CD14-positive monocyte (primary cell): ENCODE measurements at regions not wholly inside any gene's neighbourhood (a gene's known extent, or its start where the extent isn't known, plus 50 kb on each side); places are given as distances from the start of the nearest gene placed in this dataset.

Experiments
- DNase-seq, 3 donors: peaks; one replicate each; pipeline ENCODE4 v3.0.0-alpha.2; 2011 to 2022
- H2AFZ ChIP-seq: 2 replicates; pipeline ENCODE4 v1.6.0; 2012; ENCODE audit warnings: mild to moderate bottlenecking, low read depth, low read length, inconsistent platforms; ENCODE audit not compliant: insufficient read depth, poor library complexity, severe bottlenecking
- H3K27ac ChIP-seq, 2 donors: 1 replicate in 1 of 2; 2 replicates in 1 of 2; pipeline ENCODE4 v1.5.1; 2012 to 2013; ENCODE audit warnings: low read length in 2 of 2, control low read depth in 1 of 2, inconsistent platforms in 1 of 2, low read depth in 1 of 2, mild to moderate bottlenecking in 1 of 2
- H3K27me3 ChIP-seq, 2 donors: one replicate each; pipeline versions ENCODE4 v1.6.0 to v1.6.1; 2011 to 2013; ENCODE audit warnings: low read length in 2 of 2; ENCODE audit not compliant: control insufficient read depth in 2 of 2, insufficient read depth in 2 of 2
- H3K36me3 ChIP-seq, 2 donors: replicated peaks in 1 of 2; 1 replicate in 1 of 2; 2 replicates in 1 of 2; pipeline versions ENCODE4 v1.5.1 to v1.6.1; 2012 to 2013; ENCODE audit warnings: low read length in 2 of 2, control low read depth in 1 of 2, inconsistent platforms in 1 of 2, mild to moderate bottlenecking in 1 of 2; ENCODE audit not compliant: insufficient read depth in 2 of 2, control insufficient read depth in 1 of 2
- H3K4me1 ChIP-seq, 2 donors: 1 replicate in 1 of 2; 2 replicates in 1 of 2; pipeline versions ENCODE4 v1.5.1 to v1.6.1; 2012 to 2013; ENCODE audit warnings: low read length in 2 of 2, control low read depth in 1 of 2, inconsistent platforms in 1 of 2, mild to moderate bottlenecking in 1 of 2, moderate library complexity in 1 of 2; ENCODE audit not compliant: insufficient read depth in 2 of 2, control insufficient read depth in 1 of 2
- H3K4me2 ChIP-seq: replicated peaks from 2 replicates; pipeline ENCODE3; 2012; ENCODE audit warnings: low read length, moderate library complexity, mild to moderate bottlenecking; ENCODE audit not compliant: poor library complexity, severe bottlenecking; ENCODE audit errors: extremely low read depth
- H3K4me3 ChIP-seq, 3 experiments: fragments of 200-600 bp in 1 of 3; sonication (generic) in 1 of 3; replicated peaks in 1 of 3; 1 replicate in 2 of 3; 2 replicates in 1 of 3; pipeline ENCODE4 v1.5.1; 2011 to 2013; ENCODE audit warnings: low read length in 3 of 3, mild to moderate bottlenecking in 3 of 3, control low read depth in 2 of 3, low read depth in 2 of 3, inconsistent platforms in 1 of 3, moderate library complexity in 1 of 3
- H3K79me2 ChIP-seq: 2 replicates; pipeline ENCODE4 v1.6.0; 2012; ENCODE audit warnings: mild to moderate bottlenecking, control low read depth, inconsistent platforms, low read length, moderate library complexity; ENCODE audit not compliant: insufficient read depth
- H3K9ac ChIP-seq: 2 replicates; pipeline ENCODE4 v1.6.0; 2017; ENCODE audit warnings: low read length, mild to moderate bottlenecking; ENCODE audit not compliant: insufficient read depth, poor library complexity, severe bottlenecking
- H3K9me3 ChIP-seq, 2 donors: replicated peaks in 1 of 2; 1 replicate in 1 of 2; 2 replicates in 1 of 2; pipeline versions ENCODE4 v1.5.1 to v1.6.1; 2012 to 2013; ENCODE audit warnings: low read length in 2 of 2, control low read depth in 1 of 2; ENCODE audit not compliant: control insufficient read depth in 1 of 2, insufficient read depth in 1 of 2
- H4K20me1 ChIP-seq: 2 replicates; pipeline ENCODE4 v1.6.0; 2012; ENCODE audit warnings: mild to moderate bottlenecking, low read length, control low read depth, moderate library complexity; ENCODE audit not compliant: insufficient read depth
- H3K27ac Mint-ChIP-seq, 7 donors: one replicate each; pipeline ENCODE4 v1.8.0; 2020; ENCODE audit warnings: mild to moderate bottlenecking in 7 of 7, mixed read lengths in 7 of 7, moderate library complexity in 6 of 7, inconsistent platforms in 2 of 7
- H3K27me3 Mint-ChIP-seq, 3 donors: one replicate each; pipeline ENCODE4 v1.8.0; 2021 to 2022; ENCODE audit warnings: low read depth in 3 of 3, mild to moderate bottlenecking in 3 of 3, mixed read lengths in 3 of 3, moderate library complexity in 3 of 3, inconsistent platforms in 1 of 3
- H3K36me3 Mint-ChIP-seq, 2 donors: one replicate each; pipeline ENCODE4 v1.8.0; 2020; ENCODE audit warnings: mixed read lengths in 2 of 2, inconsistent platforms in 1 of 2, mild to moderate bottlenecking in 1 of 2
- H3K4me1 Mint-ChIP-seq: one replicate; pipeline ENCODE4 v1.8.0; 2020; ENCODE audit warnings: mild to moderate bottlenecking, mixed read lengths
- H3K4me3 Mint-ChIP-seq, 2 donors: one replicate each; pipeline ENCODE4 v1.8.0; 2020; ENCODE audit warnings: mild to moderate bottlenecking in 2 of 2, mixed read lengths in 2 of 2, moderate library complexity in 1 of 2
- H3K9me3 Mint-ChIP-seq, 7 donors: one replicate each; pipeline ENCODE4 v1.8.0; 2020 to 2022; ENCODE audit warnings: mixed read lengths in 7 of 7, mild to moderate bottlenecking in 6 of 7, moderate library complexity in 6 of 7, inconsistent platforms in 2 of 7
- CTCF ChIP-seq: fragments of 200-600 bp; IDR thresholded peaks from one replicate; pipeline ENCODE4 v1.8.0; 2022; ENCODE audit warnings: antibody characterized with exemption, mild to moderate bottlenecking
- WGBS: methylation state at CpG from one replicate; pipeline ENCODE4 v1.1.5; 2013; ENCODE audit warnings: missing lambda C conversion rate; ENCODE audit not compliant: insufficient coverage; 5-methylcytosine and 5-hydroxymethylcytosine counted together
- intact Hi-C, 2 donors: fragments of 100-400 bp; cut with micrococcal nuclease; formaldehyde crosslinking; loops; one replicate each; pipeline versions ENCODE4 v1.15.0 to v1.15.1; 2023

DNA sequence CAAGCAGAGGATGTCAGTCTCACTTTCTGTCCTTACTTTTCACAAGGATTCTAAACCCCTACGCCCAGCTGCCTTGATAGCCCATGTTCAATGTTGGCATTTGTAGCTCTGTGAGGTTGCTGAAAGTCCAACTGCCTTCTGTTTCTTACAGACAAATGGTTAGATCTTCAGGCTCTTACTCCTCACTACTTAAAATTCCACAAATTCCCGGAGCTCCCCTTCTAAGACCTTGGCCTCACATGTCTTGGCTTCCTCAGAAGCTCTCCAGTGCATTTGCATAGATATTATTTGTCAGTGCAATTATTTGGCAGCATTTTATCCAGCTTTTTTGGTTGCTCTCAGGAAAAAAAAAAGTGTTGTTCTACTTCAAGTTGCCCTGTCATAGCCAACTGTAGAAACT, 453.7 kb upstream of the CELF4 start:
- Histone ChIP-seq H3K27ac (no peak overlapping the region), H4K20me1 (no peaks in the 10 kb centered on the region), H3K4me1 (no peaks in the 10 kb centered on the region), H3K4me3 (no peak overlapping the region), H3K9ac (no peak overlapping the region), H3K9me3 (no peaks in the 10 kb centered on the region), H3K4me2 (no peak overlapping the region), H2AFZ (no peak overlapping the region), H3K79me2 (no peaks in the 10 kb centered on the region), H3K27me3 (no peaks in the 10 kb centered on the region), H3K36me3 (no peaks in the 10 kb centered on the region)
- no peaks in the 10 kb centered on the region for H3K27me3 Mint-ChIP-seq
- WGBS: 100% methylated on average over 1 of the region's 2 CpGs
- no peaks in the 10 kb centered on the region for H3K4me1 Mint-ChIP-seq
- no peak for DNase-seq
- intact Hi-C loops: no loop called here
- no peak overlapping the region for H3K4me3 Mint-ChIP-seq
- H3K9me3 Mint-ChIP-seq: peaks cover 0 to 7% (median 3%) of the 10 kb centered on the region in 7 donors
- TF ChIP-seq CTCF: no peak
- no peaks in the 10 kb centered on the region for H3K36me3 Mint-ChIP-seq
- H3K27ac Mint-ChIP-seq: no peak overlapping the region

- intact Hi-C loops: no loop called here
- 78% methylated on average over 2 of the region's 4 CpGs for WGBS
Observed at GRCh38 chr18:38010971-38011857, 445.6 kb upstream of the CELF4 start.

More at GRCh38 chr18:38010971-38011857, 445.6 kb upstream of the CELF4 start:
- Mint-ChIP-seq H3K27me3 (no peaks in the 10 kb centered on the region), H3K27ac (no peak overlapping the region), H3K4me1 (no peaks in the 10 kb centered on the region), H3K36me3 (no peaks in the 10 kb centered on the region), H3K9me3 (peaks cover 0 to 7% (median 3%) of the 10 kb centered on the region in 7 donors), H3K4me3 (no peak overlapping the region)
- no peak overlapping the region for H3K4me3 ChIP-seq
- TF ChIP-seq CTCF: no peak
- DNase-seq: no peak
- no peaks in the 10 kb centered on the region for H3K36me3 ChIP-seq
- no peak overlapping the region for H3K27ac ChIP-seq
- H3K9me3 ChIP-seq: no peaks in the 10 kb centered on the region
- H3K27me3 ChIP-seq: no peaks in the 10 kb centered on the region
- H3K4me1 ChIP-seq: no peaks in the 10 kb centered on the region
- no peak overlapping the region for H3K4me2 ChIP-seq
- H3K79me2 ChIP-seq: no peaks in the 10 kb centered on the region
- no peak overlapping the region for H3K9ac ChIP-seq
- H2AFZ ChIP-seq: no peak overlapping the region
- H4K20me1 ChIP-seq: no peaks in the 10 kb centered on the region
